A673 (cell line): ENCODE measurements at regions not wholly inside any gene's neighbourhood (a gene's known extent, or its start where the extent isn't known, plus 50 kb on each side); places are given as distances from the start of the nearest gene placed in this dataset.

ENCODE experiments used
- CTCF ChIP-seq: fragments of 300-800, 200-600 bp; sonication (generic); conservative IDR thresholded peaks from 2 replicates; pipeline ENCODE4 v1.5.1; 2017; ENCODE audit warnings: low read depth, mild to moderate bottlenecking, antibody characterized with exemption, low read length, moderate library complexity, mixed read lengths
- EZH2 ChIP-seq: fragments of 200-600 bp; sonication (generic); IDR thresholded peaks from 2 replicates; pipeline ENCODE4 v1.6.1; 2017; ENCODE audit warnings: borderline replicate concordance, low read depth, mild to moderate bottlenecking, mixed read lengths, antibody characterized with exemption, low read length; ENCODE audit not compliant: poor library complexity, severe bottlenecking

- TF ChIP-seq CTCF, result no peak
- TF ChIP-seq EZH2, result no peak
Observed at GRCh38 chr5:90000351-90000750, 409.2 kb downstream of the CETN3 start.
